ENCODE measurements at regions not wholly inside any gene's neighbourhood (a gene's known extent, or its start where the extent isn't known, plus 50 kb on each side); places are given as distances from the start of the nearest gene placed in this dataset.
"Not testable (repeated sequence)": the region's sequence is repeated elsewhere in the genome, so short reads cannot be mapped to it uniquely, and the experiment has no call there.

GRCh38 chr1:78298349-78298748 is 192.4 kb upstream of the PTGFR start:
- Mint-ChIP-seq H3K27ac (no peak overlapping the region), H3K36me3 (no peaks in the 10 kb centered on the region), H3K4me1 (no peaks in the 10 kb centered on the region), H3K9me3 (peaks cover 0 to 7% (median 2%) of the 10 kb centered on the region in 8 donors), H3K27me3 (peaks cover 0 to 3% of the 10 kb centered on the region in 2 donors), H3K4me3 (no peak overlapping the region)
- Histone ChIP-seq H3K36me3 (ENCODE audit: insufficient read depth, low read length) (no peaks in the 10 kb centered on the region), H3K4me1 (ENCODE audit: insufficient read depth, low read length) (no peaks in the 10 kb centered on the region), H3K27ac (ENCODE audit: low read depth, low read length) (no peak overlapping the region), H3K27me3 (ENCODE audit: insufficient read depth, low read length) (no peaks in the 10 kb centered on the region), H3K4me3 (ENCODE audit: low read length in 2 of 2) (no peak overlapping the region), H3K9me3 (ENCODE audit: control insufficient read depth in 1 of 2, low read length in 2 of 2) (no peaks in the 10 kb centered on the region)
- no peak for DNase-seq
- CTCF ChIA-PET (ENCODE audit: partially characterized antibody), result no interaction called here
- intact Hi-C loops (cut with micrococcal nuclease), result no loop called here
- POLR2A ChIA-PET (ENCODE audit: partially characterized antibody), result no interaction called here

GRCh38 chr1:78301141-78301540 is 189.6 kb upstream of the PTGFR start:
- ChIA-PET CTCF (ENCODE audit: partially characterized antibody) (no interaction called here), POLR2A (ENCODE audit: partially characterized antibody) (no interaction called here)
- Histone ChIP-seq H3K36me3 (ENCODE audit: insufficient read depth, low read length) (no peaks in the 10 kb centered on the region), H3K4me1 (ENCODE audit: insufficient read depth, low read length) (no peaks in the 10 kb centered on the region), H3K27me3 (ENCODE audit: insufficient read depth, low read length) (no peaks in the 10 kb centered on the region), H3K27ac (ENCODE audit: low read depth, low read length) (no peak overlapping the region), H3K9me3 (ENCODE audit: control insufficient read depth in 1 of 2, low read length in 2 of 2) (no peaks in the 10 kb centered on the region), H3K4me3 (ENCODE audit: low read length in 2 of 2) (no peak overlapping the region)
- Mint-ChIP-seq H3K4me1 (no peaks in the 10 kb centered on the region), H3K27me3 (no peaks in the 10 kb centered on the region), H3K4me3 (no peak overlapping the region), H3K9me3 (peaks cover 0 to 9% (median 3%) of the 10 kb centered on the region in 8 donors), H3K36me3 (no peaks in the 10 kb centered on the region), H3K27ac (no peak overlapping the region)
- DNase-seq, result no peak
- intact Hi-C loops (cut with micrococcal nuclease), result no loop called here

GRCh38 chr1:78303620-78304019 is 187.2 kb upstream of the PTGFR start:
- Histone ChIP-seq H3K4me1 (ENCODE audit: insufficient read depth, low read length) (no peaks in the 10 kb centered on the region), H3K36me3 (ENCODE audit: insufficient read depth, low read length) (no peaks in the 10 kb centered on the region), H3K9me3 (ENCODE audit: control insufficient read depth in 1 of 2, low read length in 2 of 2) (no peaks in the 10 kb centered on the region), H3K27ac (ENCODE audit: low read depth, low read length) (no peak overlapping the region), H3K27me3 (ENCODE audit: insufficient read depth, low read length) (no peaks in the 10 kb centered on the region), H3K4me3 (ENCODE audit: low read length in 2 of 2) (no peak overlapping the region)
- H3K4me3 Mint-ChIP-seq, result no peak overlapping the region
- peaks cover 0 to 9% (median 4%) of the 10 kb centered on the region in 8 donors for H3K9me3 Mint-ChIP-seq
- no peak for DNase-seq
- H3K27me3 Mint-ChIP-seq, result peaks cover 0 to 4% of the 10 kb centered on the region in 2 donors
- ChIA-PET POLR2A (ENCODE audit: partially characterized antibody) (no interaction called here), CTCF (ENCODE audit: partially characterized antibody) (no interaction called here)
- no peaks in the 10 kb centered on the region for H3K36me3 Mint-ChIP-seq
- no peak overlapping the region for H3K27ac Mint-ChIP-seq
- intact Hi-C loops (cut with micrococcal nuclease), result no loop called here
- no peaks in the 10 kb centered on the region for H3K4me1 Mint-ChIP-seq

GRCh38 chr1:78304341-78304740 is 186.4 kb upstream of the PTGFR start:
- Mint-ChIP-seq H3K4me3 (no peak overlapping the region), H3K36me3 (no peaks in the 10 kb centered on the region), H3K27me3 (peaks cover 0 to 4% of the 10 kb centered on the region in 2 donors), H3K27ac (no peak overlapping the region), H3K4me1 (no peaks in the 10 kb centered on the region), H3K9me3 (peaks cover 0 to 9% (median 5%) of the 10 kb centered on the region in 8 donors)
- intact Hi-C loops (cut with micrococcal nuclease), result no loop called here
- ChIA-PET POLR2A (ENCODE audit: partially characterized antibody) (no interaction called here), CTCF (ENCODE audit: partially characterized antibody) (no interaction called here)
- H3K4me3 ChIP-seq (ENCODE audit: low read length in 2 of 2), result no peak overlapping the region
- no peaks in the 10 kb centered on the region for H3K27me3 ChIP-seq (ENCODE audit: insufficient read depth, low read length)
- H3K4me1 ChIP-seq (ENCODE audit: insufficient read depth, low read length), result no peaks in the 10 kb centered on the region
- H3K27ac ChIP-seq (ENCODE audit: low read depth, low read length), result no peak overlapping the region
- H3K36me3 ChIP-seq (ENCODE audit: insufficient read depth, low read length), result no peaks in the 10 kb centered on the region
- no peak for DNase-seq
- H3K9me3 ChIP-seq (ENCODE audit: control insufficient read depth in 1 of 2, low read length in 2 of 2), result no peaks in the 10 kb centered on the region

DNA sequence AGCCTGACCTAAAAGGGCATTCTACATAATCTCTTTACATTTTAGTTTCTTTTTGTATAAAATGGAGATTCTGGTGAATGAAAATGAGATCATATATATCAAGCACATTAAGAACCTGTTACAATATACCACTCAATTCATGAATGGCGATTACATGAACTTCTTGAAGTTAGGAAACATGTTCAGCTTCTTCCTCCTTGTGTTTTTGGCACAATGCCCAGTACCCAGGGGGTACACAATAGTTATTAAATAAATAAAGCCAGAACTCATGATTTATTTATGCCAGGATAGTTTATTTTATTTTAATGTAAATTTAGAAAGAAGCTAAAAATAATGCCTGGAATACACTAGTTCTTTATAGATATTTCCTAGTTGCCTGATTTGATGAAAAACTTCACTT is 186.0 kb upstream of the PTGFR start:
- H3K27me3 Mint-ChIP-seq, result peaks cover 0 to 4% of the 10 kb centered on the region in 2 donors
- no peaks in the 10 kb centered on the region for H3K27me3 ChIP-seq (ENCODE audit: insufficient read depth, low read length)
- no peaks in the 10 kb centered on the region for H3K4me1 Mint-ChIP-seq
- H3K36me3 Mint-ChIP-seq, result no peaks in the 10 kb centered on the region
- no peak for DNase-seq
- intact Hi-C loops (cut with micrococcal nuclease), result no loop called here
- no peak overlapping the region for H3K4me3 ChIP-seq (ENCODE audit: low read length in 2 of 2)
- no peaks in the 10 kb centered on the region for H3K9me3 ChIP-seq (ENCODE audit: control insufficient read depth in 1 of 2, low read length in 2 of 2)
- H3K4me3 Mint-ChIP-seq, result no peak overlapping the region
- ChIA-PET POLR2A (ENCODE audit: partially characterized antibody) (no interaction called here), CTCF (ENCODE audit: partially characterized antibody) (no interaction called here)
- no peak overlapping the region for H3K27ac ChIP-seq (ENCODE audit: low read depth, low read length)
- H3K9me3 Mint-ChIP-seq, result peaks cover 0 to 9% (median 5%) of the 10 kb centered on the region in 8 donors
- no peaks in the 10 kb centered on the region for H3K36me3 ChIP-seq (ENCODE audit: insufficient read depth, low read length)
- H3K27ac Mint-ChIP-seq, result no peak overlapping the region
- H3K4me1 ChIP-seq (ENCODE audit: insufficient read depth, low read length), result no peaks in the 10 kb centered on the region

DNA sequence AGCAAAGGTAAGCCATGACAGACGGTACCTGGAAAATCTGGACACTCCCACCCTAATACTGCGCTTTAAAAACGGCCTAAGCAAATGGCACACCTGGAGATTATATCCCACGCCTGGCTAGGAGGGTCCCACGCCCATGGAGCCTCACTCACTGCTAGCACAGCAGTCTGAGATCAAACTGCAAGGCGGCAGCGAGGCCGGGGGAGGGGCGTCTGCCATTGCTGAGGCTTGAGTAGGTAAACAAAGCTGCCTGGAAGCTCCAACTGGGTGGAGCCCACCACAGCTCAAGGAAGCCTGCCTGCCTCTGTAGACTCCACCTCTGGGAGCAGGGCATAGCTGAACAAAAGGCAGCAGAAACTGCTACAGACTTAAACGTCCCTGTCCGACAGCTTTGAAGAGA is 180.5 kb upstream of the PTGFR start:
- H3K4me3 ChIP-seq (ENCODE audit: low read length in 2 of 2); H3K9me3 ChIP-seq (ENCODE audit: control insufficient read depth in 1 of 2, low read length in 2 of 2); intact Hi-C loops (cut with micrococcal nuclease); CTCF ChIA-PET (ENCODE audit: partially characterized antibody); H3K27ac ChIP-seq (ENCODE audit: low read depth, low read length); POLR2A ChIA-PET (ENCODE audit: partially characterized antibody); H3K27ac Mint-ChIP-seq; H3K9me3 Mint-ChIP-seq; H3K27me3 Mint-ChIP-seq; H3K4me3 Mint-ChIP-seq; H3K36me3 ChIP-seq (ENCODE audit: insufficient read depth, low read length); H3K4me1 Mint-ChIP-seq; H3K36me3 Mint-ChIP-seq; DNase-seq; H3K27me3 ChIP-seq (ENCODE audit: insufficient read depth, low read length); H3K4me1 ChIP-seq (ENCODE audit: insufficient read depth, low read length): not testable (repeated sequence)

DNA sequence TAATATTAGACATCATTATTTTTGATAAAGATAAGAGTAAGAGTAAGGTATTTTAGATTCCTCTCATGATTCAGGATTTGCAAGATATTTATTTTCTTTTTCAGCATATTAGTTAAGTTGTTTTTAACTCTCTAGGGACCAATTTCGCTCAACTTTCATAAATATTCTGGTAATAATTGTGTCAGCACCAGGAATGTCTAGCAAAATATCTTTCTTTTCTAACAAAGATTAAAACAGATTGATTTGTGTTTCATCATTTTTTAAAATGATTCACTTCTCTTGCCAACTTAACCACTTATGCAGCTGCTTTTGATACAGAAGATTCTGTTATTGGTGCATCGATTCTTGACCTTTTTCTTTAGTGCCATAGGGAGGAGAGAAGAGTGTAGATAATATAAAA is 172.8 kb upstream of the PTGFR start:
- ChIA-PET CTCF (ENCODE audit: partially characterized antibody) (interaction anchor here (1.4 kb wide), 1 partner anchor 16 kb away, joined by 5 read pairs; no protein-coding TSS in a partner anchor), POLR2A (ENCODE audit: partially characterized antibody) (no interaction called here)
- no peak for DNase-seq
- Histone ChIP-seq H3K4me1 (ENCODE audit: insufficient read depth, low read length) (no peaks in the 10 kb centered on the region), H3K36me3 (ENCODE audit: insufficient read depth, low read length) (no peaks in the 10 kb centered on the region), H3K4me3 (ENCODE audit: low read length in 2 of 2) (no peak overlapping the region), H3K9me3 (ENCODE audit: control insufficient read depth in 1 of 2, low read length in 2 of 2) (no peaks in the 10 kb centered on the region), H3K27ac (ENCODE audit: low read depth, low read length) (no peak overlapping the region), H3K27me3 (ENCODE audit: insufficient read depth, low read length) (no peaks in the 10 kb centered on the region)
- no peaks in the 10 kb centered on the region for H3K36me3 Mint-ChIP-seq
- H3K4me3 Mint-ChIP-seq, result no peak overlapping the region
- intact Hi-C loops (cut with micrococcal nuclease), result no loop called here
- H3K27me3 Mint-ChIP-seq, result no peaks in the 10 kb centered on the region
- peaks cover 0 to 6% (median 0%) of the 10 kb centered on the region in 8 donors for H3K9me3 Mint-ChIP-seq
- no peak overlapping the region for H3K27ac Mint-ChIP-seq
- no peaks in the 10 kb centered on the region for H3K4me1 Mint-ChIP-seq

- H3K27me3 ChIP-seq (ENCODE audit: insufficient read depth, low read length), result no peaks in the 10 kb centered on the region
- no peaks in the 10 kb centered on the region for H3K9me3 ChIP-seq (ENCODE audit: control insufficient read depth in 1 of 2, low read length in 2 of 2)
- no peaks in the 10 kb centered on the region for H3K36me3 ChIP-seq (ENCODE audit: insufficient read depth, low read length)
- H3K27ac Mint-ChIP-seq, result no peak overlapping the region
- no peaks in the 10 kb centered on the region for H3K4me1 Mint-ChIP-seq
- no peak overlapping the region for H3K4me3 ChIP-seq (ENCODE audit: low read length in 2 of 2)
- H3K4me1 ChIP-seq (ENCODE audit: insufficient read depth, low read length), result no peaks in the 10 kb centered on the region
- CTCF ChIA-PET (ENCODE audit: partially characterized antibody), result no interaction called here
- intact Hi-C loops (cut with micrococcal nuclease), result no loop called here
- POLR2A ChIA-PET (ENCODE audit: partially characterized antibody), result no interaction called here
- no peaks in the 10 kb centered on the region for H3K27me3 Mint-ChIP-seq
- no peak for DNase-seq
- H3K4me3 Mint-ChIP-seq, result no peak overlapping the region
- H3K9me3 Mint-ChIP-seq, result peaks cover 0 to 6% (median 0%) of the 10 kb centered on the region in 8 donors
- H3K36me3 Mint-ChIP-seq, result no peaks in the 10 kb centered on the region
- H3K27ac ChIP-seq (ENCODE audit: low read depth, low read length), result no peak overlapping the region
Observed at GRCh38 chr1:78319603-78320002, 171.2 kb upstream of the PTGFR start.
